Uterus (tissue), 3 donors: ENCODE measurements at regions not wholly inside any gene's neighbourhood (a gene's known extent, or its start where the extent isn't known, plus 50 kb on each side); places are given as distances from the start of the nearest gene placed in this dataset.

Experiments used
- DNase-seq, 2 donors: peaks; one replicate each; pipeline ENCODE4 v3.0.0-alpha.2; 2019 to 2020
- H3K27ac ChIP-seq, 2 donors: fragments of 200-600 bp; sonication (generic); 1 replicate in 1 of 2; 2 replicates in 1 of 2; pipeline ENCODE4 v1.5.1; 2016 to 2018
- H3K27me3 ChIP-seq, 2 donors: fragments of 200-600 bp; sonication (generic); one replicate each; pipeline ENCODE4 v1.5.1; 2018 to 2019; ENCODE audit warnings: control low read depth in 1 of 2
- H3K36me3 ChIP-seq, 2 donors: fragments of 200-600 bp; sonication (generic); one replicate each; pipeline ENCODE4 v1.5.1; 2019; ENCODE audit warnings: control low read depth in 1 of 2
- H3K4me1 ChIP-seq, 2 donors: fragments of 200-600 bp; sonication (generic); one replicate each; pipeline ENCODE4 v1.5.1; 2018 to 2019; ENCODE audit warnings: control low read depth in 1 of 2
- H3K4me3 ChIP-seq, 2 donors: fragments of 200-600 bp; sonication (generic); 1 replicate in 1 of 2; 2 replicates in 1 of 2; pipeline ENCODE4 v1.5.1; 2018 to 2019; ENCODE audit warnings: mild to moderate bottlenecking in 1 of 2
- H3K9me3 ChIP-seq, 2 donors: fragments of 200-600 bp; sonication (generic); one replicate each; pipeline ENCODE4 v1.5.1; 2019; ENCODE audit warnings: control low read depth in 1 of 2
- CTCF ChIP-seq, 4 experiments: fragments of 200-600 bp in 2 of 4; fragments of 450-650 bp in 2 of 4; sonication (generic) in 2 of 4; IDR thresholded peaks; one replicate each; pipeline ENCODE4 v1.5.1; 2016 to 2019; ENCODE audit warnings: antibody characterized with exemption in 4 of 4, mild to moderate bottlenecking in 2 of 4, moderate library complexity in 1 of 4
- POLR2A ChIP-seq, 2 donors: fragments of 450-650 bp; IDR thresholded peaks; one replicate each; pipeline ENCODE4 v1.6.1; 2016; ENCODE audit warnings: antibody characterized with exemption in 2 of 2, mild to moderate bottlenecking in 1 of 2, moderate library complexity in 1 of 2
- intact Hi-C: fragments of 100-400 bp; cut with DNase I; formaldehyde crosslinking; loops from one replicate; pipeline ENCODE4 v1.15.1; 2023; ENCODE audit warnings: low total_unique reads
- donor health status: DM: yes; HTN: yes; CAD: no.

GRCh38 chr1:65717815-65718454 is 74.8 kb upstream of the PDE4B start:
- H3K36me3 ChIP-seq: no peaks in the 10 kb centered on the region
- no peak overlapping the region for H3K4me3 ChIP-seq
- intact Hi-C loops: no loop called here
- no peak for DNase-seq
- H3K27me3 ChIP-seq: no peaks in the 10 kb centered on the region
- no peaks in the 10 kb centered on the region for H3K9me3 ChIP-seq
- no peak for TF ChIP-seq CTCF (IDR thresholded peaks at IDR 0.05)
- TF ChIP-seq POLR2A (IDR thresholded peaks at IDR 0.05): no peak
- no peak overlapping the region for H3K27ac ChIP-seq
- H3K4me1 ChIP-seq: no peaks in the 10 kb centered on the region

GRCh38 chr1:65719391-65719790 is 73.3 kb upstream of the PDE4B start:
- no peak for DNase-seq
- H3K9me3 ChIP-seq: no peaks in the 10 kb centered on the region
- no peak overlapping the region for H3K27ac ChIP-seq
- no peaks in the 10 kb centered on the region for H3K36me3 ChIP-seq
- H3K4me1 ChIP-seq: no peaks in the 10 kb centered on the region
- no peaks in the 10 kb centered on the region for H3K27me3 ChIP-seq
- intact Hi-C loops: no loop called here
- H3K4me3 ChIP-seq: no peak overlapping the region
- TF ChIP-seq POLR2A (IDR thresholded peaks at IDR 0.05) (no peak), CTCF (IDR thresholded peaks at IDR 0.05) (no peak)

GRCh38 chr1:65722461-65722860 is 70.2 kb upstream of the PDE4B start:
- Histone ChIP-seq H3K36me3 (no peaks in the 10 kb centered on the region), H3K4me1 (no peaks in the 10 kb centered on the region), H3K9me3 (no peaks in the 10 kb centered on the region), H3K4me3 (no peak overlapping the region), H3K27ac (no peak overlapping the region), H3K27me3 (no peaks in the 10 kb centered on the region)
- intact Hi-C loops: no loop called here
- DNase-seq: no peak
- TF ChIP-seq CTCF (IDR thresholded peaks at IDR 0.05) (no peak), POLR2A (IDR thresholded peaks at IDR 0.05) (no peak)

- no peak overlapping the region for H3K4me3 ChIP-seq
These were observed 68.5 kb upstream of the PDE4B start for GRCh38 chr1:65724151-65724550.

GRCh38 chr1:65725064-65725463 is 67.6 kb upstream of the PDE4B start:
- no peak for DNase-seq
- no peak for TF ChIP-seq CTCF (IDR thresholded peaks at IDR 0.05)
- no peak for TF ChIP-seq POLR2A (IDR thresholded peaks at IDR 0.05)
- Histone ChIP-seq H3K36me3 (no peaks in the 10 kb centered on the region), H3K27me3 (no peaks in the 10 kb centered on the region), H3K9me3 (no peaks in the 10 kb centered on the region), H3K4me1 (no peaks in the 10 kb centered on the region), H3K4me3 (no peak overlapping the region), H3K27ac (no peak overlapping the region)
- intact Hi-C loops: no loop called here

More at GRCh38 chr1:65724151-65724550, 68.5 kb upstream of the PDE4B start:
- no peak for DNase-seq
- no peaks in the 10 kb centered on the region for H3K9me3 ChIP-seq
- no peak for TF ChIP-seq CTCF (IDR thresholded peaks at IDR 0.05)
- no peak for TF ChIP-seq POLR2A (IDR thresholded peaks at IDR 0.05)
- no peaks in the 10 kb centered on the region for H3K27me3 ChIP-seq
- H3K36me3 ChIP-seq: no peaks in the 10 kb centered on the region
- H3K27ac ChIP-seq: no peak overlapping the region
- no peaks in the 10 kb centered on the region for H3K4me1 ChIP-seq
- intact Hi-C loops: no loop called here
